Mesenteric fat pad (tissue), 1 donor: ENCODE measurements at regions not wholly inside any gene's neighbourhood (a gene's known extent, or its start where the extent isn't known, plus 50 kb on each side); places are given as distances from the start of the nearest gene placed in this dataset.
"Not testable (repeated sequence)": the region's sequence is repeated elsewhere in the genome, so short reads cannot be mapped to it uniquely, and the experiment has no call there.

ENCODE experiments used
- DNase-seq: peaks from one replicate; pipeline ENCODE4 v3.0.0-alpha.2; 2020; ENCODE audit warnings: low spot score
- donor health status: DM: yes; HTN: yes; CAD: no.

GRCh38 chr6:121594053-121594452 is 158.6 kb downstream of the GJA1 start:
- DNase-seq = no peak

GRCh38 chr6:121595646-121596045 is 160.2 kb downstream of the GJA1 start:
- DNase-seq = no peak

GRCh38 chr6:121596441-121596840 is 161.0 kb downstream of the GJA1 start:
- DNase-seq = no peak

DNA sequence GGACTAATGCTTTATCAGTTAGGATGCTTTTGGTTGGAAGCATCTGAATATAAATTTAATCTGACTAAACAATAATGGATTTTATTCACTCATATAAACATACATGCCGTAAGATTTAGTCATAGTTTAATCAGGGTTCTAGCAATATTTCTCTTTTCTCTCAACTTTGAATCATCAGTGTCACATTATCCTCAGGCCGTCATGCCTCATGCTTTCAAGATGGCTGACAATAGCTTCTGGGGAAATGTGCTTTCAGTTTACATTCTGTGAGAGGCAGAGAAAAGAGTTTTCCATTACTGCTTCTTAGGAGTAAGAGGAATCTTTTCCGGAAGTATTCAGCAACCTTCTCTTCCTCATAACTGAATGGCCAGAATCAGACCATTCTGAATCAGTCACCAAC is 162.2 kb downstream of the GJA1 start:
- no peak for DNase-seq

GRCh38 chr6:121599331-121599730 is 163.9 kb downstream of the GJA1 start:
- not testable (repeated sequence) for DNase-seq

DNA sequence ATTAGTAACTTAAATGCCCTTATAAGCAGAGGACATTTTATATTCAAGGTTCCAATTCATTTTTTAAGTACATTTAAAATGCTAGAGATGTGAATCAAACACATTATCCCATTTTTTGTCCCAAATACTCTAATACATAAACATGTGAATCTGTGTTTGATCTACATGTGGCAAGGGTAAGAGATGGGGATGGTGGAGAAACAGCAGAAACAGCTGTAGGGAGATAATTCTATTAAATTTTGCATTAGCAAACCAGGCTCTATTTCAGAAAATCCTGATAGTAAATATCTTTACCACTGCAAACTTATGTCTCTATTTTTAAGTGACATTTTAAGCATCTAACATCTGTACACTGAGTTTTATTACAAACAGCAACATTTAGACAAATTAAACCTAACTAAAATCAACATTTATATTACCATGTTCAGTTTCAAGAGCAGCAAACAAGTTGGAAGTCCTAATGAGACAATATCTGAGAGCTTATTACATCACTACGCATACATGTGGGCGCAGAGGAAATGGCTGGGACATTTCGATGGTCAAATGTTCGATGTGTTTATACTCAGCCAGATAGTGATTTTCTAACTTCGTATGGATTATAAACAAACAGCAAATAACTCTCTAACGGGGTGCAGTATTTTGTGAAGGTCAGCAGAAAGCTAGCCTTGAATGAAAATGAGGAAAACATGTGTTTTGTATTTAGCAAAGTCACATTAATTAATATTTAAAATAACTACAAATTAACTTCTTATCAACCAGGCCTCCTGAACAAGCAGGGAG is 165.1 kb downstream of the GJA1 start:
- DNase-seq = no peak

- no peak for DNase-seq
These were observed 168.0 kb downstream of the GJA1 start for GRCh38 chr6:121603486-121603885.

DNA sequence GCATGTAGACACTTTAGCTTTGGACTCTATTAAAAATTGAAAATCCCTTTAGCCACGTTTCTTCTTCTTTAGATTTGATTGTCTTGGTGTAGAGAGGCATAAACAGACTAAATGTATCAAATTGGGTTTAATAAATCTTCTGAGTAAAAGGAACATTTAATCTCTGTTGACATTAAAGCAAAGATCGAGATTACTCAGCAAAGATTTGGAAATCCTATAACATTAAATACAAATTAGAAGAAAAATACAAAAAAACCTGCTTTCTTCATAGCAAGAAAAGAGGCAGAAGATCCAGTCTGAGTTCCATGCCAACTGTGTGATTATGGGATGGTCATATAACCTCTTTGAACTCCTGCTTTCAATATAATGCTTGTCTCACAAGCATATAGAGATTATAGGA is 172.3 kb downstream of the GJA1 start:
- DNase-seq = no peak

GRCh38 chr6:121608270-121608669 is 172.8 kb downstream of the GJA1 start:
- DNase-seq = no peak

DNA sequence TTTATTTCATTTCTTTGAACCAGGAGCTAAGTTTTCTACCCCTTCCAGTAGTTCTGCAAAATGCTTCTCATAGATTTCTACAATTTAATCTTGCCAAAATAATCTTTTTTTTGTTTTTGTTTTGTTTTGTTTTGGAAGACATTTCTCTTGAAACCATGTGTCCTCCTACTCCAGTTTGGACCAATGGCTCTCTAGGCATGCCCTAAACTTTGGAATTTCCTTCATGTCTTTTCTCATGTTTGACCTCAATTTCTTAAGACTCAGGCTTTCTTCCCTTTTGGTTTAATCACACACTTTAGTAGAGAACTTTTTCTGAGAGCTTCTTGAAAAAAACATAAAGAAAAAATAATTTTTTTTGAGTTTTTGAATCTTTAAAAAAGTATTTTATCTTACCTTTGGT is 173.8 kb downstream of the GJA1 start:
- no peak for DNase-seq

GRCh38 chr6:121612927-121613326 is 177.5 kb downstream of the GJA1 start:
- DNase-seq = no peak

- no peak for DNase-seq
These were observed 178.7 kb downstream of the GJA1 start for GRCh38 chr6:121614115-121614514.

GRCh38 chr6:121615493-121615892 is 180.0 kb downstream of the GJA1 start:
- DNase-seq = no peak

DNA sequence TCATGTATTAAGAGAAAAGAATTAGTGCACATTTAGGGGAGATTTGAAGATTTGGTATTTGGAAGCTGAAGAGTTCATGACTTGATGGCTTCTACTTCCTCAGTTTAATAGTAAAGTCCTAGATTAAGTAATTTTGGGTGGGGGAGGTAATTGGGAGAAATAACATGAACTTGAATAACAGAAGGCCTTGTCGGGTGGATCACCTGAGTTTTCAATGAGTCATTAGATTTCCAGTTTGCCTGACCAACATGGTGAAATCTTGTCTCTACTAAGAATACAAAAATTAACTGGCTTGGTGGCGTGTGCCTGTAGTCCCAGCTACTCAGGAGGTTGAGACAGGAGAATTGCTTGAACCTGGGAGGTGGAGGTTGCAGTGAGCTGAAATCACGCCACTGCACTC is 181.0 kb downstream of the GJA1 start:
- no peak for DNase-seq

GRCh38 chr6:121617388-121617787 is 181.9 kb downstream of the GJA1 start:
- DNase-seq = no peak

GRCh38 chr6:121619013-121619412 is 183.6 kb downstream of the GJA1 start:
- DNase-seq = no peak

DNA sequence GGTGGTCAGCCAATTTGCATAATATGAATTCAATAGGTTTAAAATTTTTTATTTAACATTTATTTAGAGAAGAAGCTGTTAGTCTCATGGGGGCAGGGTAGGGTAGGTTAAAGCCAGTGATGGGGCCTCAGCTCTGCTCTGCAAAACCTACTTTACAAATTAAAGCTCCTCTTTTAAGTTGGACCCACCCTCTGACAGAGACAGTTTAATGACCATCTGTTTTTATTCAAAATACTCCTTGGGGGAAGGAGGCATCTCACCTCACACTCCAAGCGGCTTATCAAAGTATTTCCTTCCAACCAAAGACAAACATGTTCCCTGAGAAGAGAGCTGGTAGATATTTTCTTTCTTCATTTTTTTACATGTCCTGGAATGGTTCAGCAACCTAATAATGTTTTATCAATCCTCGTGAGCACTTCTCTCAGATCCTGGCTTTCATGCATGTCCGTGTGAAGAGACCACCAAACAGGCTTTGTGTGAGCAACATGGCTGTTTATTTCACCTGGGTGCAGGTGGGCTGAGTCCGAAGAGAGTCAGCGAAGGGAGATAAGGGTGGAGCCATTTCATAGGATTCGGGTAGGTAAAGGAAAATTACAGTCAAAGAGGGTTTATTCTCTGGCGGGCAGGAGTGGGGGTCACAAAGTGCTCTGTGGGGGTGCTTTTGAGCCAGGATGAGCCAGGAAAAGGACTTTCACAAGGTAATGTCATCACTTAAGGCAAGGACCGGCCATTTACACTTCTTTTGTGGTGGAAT is 184.7 kb downstream of the GJA1 start:
- no peak for DNase-seq

DNA sequence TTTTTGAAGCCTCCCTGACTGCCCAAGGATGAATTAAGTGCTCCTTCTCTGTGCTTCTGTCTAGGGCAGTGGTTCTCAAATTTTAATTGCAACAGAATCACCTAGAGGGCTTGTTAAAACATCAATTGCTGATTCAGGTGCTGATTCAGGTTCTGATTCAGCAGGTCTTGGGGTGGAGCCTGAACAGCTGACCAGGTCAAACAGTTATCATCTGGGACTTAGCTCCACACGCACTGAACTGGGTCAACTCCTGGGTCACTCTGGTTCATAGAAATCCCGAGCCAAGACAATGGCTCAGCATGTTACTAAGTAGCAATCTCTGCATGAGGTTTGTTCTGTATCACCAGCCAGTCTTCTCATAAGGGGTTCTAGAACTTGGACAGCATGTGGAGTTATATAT is 192.3 kb downstream of the GJA1 start:
- no peak for DNase-seq

DNA sequence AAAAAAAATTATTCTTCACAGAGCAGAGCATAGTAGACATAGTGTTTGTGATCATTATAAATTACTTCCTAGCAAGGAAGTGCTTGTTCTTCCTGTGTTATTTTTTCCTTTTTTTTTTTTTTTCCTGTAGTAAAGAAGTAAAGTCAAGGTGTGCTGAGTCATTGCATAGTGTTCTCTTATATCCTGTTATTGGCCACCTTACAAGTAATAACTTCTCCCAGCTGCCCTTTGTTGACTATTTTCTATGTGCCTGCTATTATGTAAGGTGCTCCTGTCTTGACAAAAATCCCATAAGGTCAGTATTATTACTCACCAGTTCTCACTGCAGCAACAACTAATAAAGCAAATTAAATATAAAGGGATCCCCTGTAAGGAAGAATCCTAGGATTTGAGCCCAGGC is 195.3 kb downstream of the GJA1 start:
- no peak for DNase-seq

GRCh38 chr6:121631752-121632151 is 196.3 kb downstream of the GJA1 start:
- not testable (repeated sequence) for DNase-seq

DNA sequence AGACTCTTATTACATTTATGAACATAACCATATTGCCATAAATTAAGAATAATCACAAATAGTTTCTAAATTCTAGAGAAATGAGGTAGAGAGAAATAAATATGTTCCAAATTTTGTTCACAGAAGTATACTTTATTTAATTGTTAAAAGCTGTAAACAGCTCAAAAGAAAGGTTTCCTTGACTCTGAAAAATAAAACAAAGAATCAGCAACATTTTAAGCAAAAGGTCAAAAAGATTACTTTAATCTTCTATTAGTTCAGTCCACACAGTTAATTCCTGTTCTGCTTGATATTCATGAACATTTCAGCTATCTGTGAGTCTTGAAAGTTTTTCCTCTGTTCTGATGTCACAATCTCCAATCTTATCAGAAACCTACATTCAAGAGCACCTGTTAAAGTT is 197.9 kb downstream of the GJA1 start:
- DNase-seq = no peak

DNA sequence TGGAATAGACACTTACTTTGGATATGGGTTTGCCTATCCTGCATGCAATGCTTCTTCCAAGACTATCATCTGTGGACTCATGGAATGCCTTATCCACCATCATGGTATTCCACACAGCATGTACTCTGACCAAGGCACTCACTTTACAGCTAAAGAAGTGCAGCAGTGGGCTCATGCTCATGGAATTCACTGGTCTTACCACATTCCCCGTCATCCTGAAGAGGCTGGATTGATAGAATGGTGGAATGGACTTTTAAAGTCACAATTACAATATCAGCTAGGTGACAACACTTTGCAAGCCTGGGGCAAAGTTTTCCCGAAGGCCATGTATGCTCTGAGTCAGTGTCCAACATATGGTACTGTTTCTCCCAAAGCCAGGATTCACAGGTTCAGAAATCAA is 199.1 kb downstream of the GJA1 start:
- DNase-seq = not testable (repeated sequence)

GRCh38 chr6:121635355-121635754 is 199.9 kb downstream of the GJA1 start:
- DNase-seq = no peak
